ENCODE measurements at regions not wholly inside any gene's neighbourhood (a gene's known extent, or its start where the extent isn't known, plus 50 kb on each side); places are given as distances from the start of the nearest gene placed in this dataset.
"Not testable (repeated sequence)": the region's sequence is repeated elsewhere in the genome, so short reads cannot be mapped to it uniquely, and the experiment has no call there.

DNA sequence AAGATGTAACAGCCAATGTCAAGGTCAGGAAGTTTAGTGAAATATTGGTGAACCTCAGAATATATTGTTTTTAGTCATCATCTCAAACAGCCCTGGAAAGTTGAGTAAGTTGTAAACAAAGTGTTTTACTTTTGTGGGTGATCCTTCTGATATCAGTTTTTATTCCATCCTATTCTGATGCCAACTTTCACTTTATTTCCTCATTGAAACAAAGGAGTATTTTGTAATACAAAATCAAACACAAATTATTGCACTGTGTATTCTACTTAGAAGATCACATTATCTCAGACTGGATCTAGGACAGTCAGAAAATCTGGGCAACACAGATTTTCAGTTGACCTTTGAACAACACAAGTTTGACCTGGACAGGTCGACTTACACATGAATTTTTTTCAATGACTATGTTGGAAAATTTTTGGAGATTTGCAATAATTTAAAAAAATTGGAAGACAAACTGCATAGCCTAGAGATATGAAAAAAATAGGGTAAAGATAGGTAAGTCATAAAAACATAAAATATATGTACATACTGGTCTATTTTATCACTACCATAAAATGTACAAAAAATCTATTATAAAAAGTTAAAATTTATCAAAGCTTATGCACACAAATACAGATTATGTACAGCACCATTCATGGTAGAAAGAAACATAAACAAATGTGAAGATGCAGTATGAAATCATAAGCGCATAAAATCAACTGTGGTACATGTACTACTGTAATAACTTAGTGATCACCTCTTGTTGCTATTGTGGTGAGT lies 709.1 kb upstream of the FAM241A start:
- no peak for DNase-seq

DNA sequence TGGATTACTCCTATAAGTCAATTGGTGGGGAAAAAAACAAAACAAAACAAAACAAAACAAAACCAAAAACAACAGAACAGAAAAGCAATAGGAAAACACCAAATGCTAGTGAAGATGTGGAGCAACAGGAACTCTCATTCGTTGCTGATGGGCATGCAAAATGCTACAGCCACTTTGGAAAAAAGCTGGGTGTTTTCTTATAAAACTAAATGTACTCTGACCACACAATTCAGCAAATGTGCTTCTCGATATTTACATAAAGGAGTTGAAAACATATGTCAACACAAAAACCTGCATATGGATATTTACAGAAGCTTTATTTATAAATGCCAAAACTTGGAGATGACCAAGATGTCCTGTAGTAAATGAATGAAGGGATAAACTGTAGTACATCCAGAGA lies 703.6 kb upstream of the FAM241A start:
- no peak for DNase-seq

GRCh38 chr4:111444836-111445235 lies 700.4 kb upstream of the FAM241A start:
- not testable (repeated sequence) for DNase-seq

DNA sequence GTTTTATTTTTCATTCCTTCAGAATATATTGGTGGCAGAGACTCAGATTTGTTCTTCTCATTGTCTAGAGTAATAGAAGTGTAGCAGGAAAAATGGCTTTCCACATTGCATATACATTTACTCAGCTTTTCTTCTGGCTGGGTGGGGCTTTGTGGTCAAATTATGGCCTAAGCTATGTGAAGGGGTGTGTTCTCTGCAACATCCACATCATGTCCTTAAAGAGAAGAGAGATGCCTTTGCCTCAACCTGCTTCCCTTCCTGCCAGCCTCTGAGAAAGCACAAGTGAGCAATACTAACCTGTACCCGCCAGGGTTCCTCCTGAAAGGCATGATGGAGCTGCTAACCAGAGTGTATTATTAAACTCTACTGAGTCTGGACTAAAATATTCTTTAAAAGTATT lies 695.6 kb upstream of the FAM241A start:
- no peak for DNase-seq

- no peak for DNase-seq
Observed at GRCh38 chr4:111450867-111451266, 694.4 kb upstream of the FAM241A start.

DNA sequence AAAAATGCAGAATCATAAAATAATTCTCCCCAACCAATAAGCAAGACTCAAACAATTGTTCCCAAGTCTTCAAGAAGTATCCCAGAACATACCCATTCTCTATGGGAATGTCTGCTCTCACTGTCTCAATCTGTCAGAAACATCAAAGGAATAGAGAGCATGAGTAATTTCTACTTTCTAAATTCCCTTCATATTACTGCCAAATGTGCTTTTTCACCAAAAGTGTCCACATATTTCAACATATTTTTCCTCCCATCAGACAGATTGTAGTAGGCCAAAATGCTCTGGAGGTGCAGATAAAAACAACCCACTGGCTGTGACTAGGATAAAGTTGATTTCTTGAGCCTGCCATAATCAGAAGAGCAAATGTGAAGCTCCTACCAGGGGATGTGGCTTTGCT lies 692.0 kb upstream of the FAM241A start:
- DNase-seq, result no peak

DNA sequence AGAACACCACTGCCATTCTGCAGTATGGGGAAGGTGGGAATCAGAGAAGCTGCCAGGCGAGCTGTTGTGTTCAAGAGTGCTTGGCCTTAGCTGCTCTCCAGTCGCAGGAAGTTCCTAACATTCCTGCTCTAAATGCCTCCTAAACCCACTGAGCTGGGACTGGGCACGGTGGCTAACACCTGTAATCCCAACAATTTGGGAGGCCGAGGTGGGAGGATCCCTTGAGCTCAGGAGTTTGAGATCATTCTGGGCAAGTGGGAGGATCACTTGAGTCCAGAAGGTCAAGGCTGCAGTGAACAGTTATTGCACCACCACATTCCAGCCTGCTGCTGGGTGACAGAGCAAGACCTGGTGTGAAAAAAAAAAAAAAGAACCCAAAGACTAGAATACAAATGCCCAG lies 690.3 kb upstream of the FAM241A start:
- DNase-seq, result no peak

GRCh38 chr4:111464251-111465045 lies 680.8 kb upstream of the FAM241A start:
- no peak for DNase-seq

GRCh38 chr4:111466811-111467604 lies 678.2 kb upstream of the FAM241A start:
- DNase-seq, result no peak

- DNase-seq, result no peak
Observed at GRCh38 chr4:111475001-111475400, 670.3 kb upstream of the FAM241A start.

DNA sequence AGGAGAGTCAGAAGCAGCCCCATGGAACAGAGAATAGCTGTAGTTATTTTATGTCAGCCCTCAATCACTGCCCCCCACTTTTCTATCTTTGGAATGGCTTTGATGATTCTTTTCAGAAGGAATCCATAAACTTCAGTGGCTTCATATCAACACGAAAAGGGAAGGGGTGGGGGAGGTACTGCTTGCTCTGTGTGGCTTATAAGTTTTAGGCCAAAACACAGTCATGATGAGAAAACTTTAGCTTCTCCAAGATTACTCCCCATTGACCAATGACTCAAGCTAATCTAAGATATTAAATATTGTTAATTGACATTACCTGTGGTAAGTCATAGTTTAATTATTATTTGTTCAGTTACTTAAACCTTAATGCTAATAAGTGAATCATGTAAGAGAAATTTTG lies 669.6 kb upstream of the FAM241A start:
- no peak for DNase-seq

GRCh38 chr4:111480510-111480909 lies 664.7 kb upstream of the FAM241A start:
- DNase-seq, result no peak

GRCh38 chr4:111483375-111484169 lies 661.7 kb upstream of the FAM241A start:
- DNase-seq, result no peak

DNA sequence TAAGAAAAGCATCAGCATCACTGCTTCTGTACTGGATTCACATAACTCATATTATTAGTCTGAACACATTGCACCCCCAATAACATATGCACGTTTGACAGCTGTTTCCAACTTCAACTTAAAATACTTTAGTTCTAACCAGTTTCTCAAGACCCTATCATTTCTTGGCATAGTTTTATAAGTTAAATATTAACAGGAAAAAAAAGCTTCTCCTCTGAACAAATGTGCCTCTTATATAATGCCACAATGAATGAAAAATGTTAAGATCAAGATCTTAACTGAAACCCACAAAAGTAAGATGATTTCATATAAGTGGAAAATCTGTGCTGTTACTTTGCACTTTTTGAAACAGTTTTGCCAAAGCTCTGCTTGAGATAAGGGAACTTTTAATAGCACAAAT lies 652.8 kb upstream of the FAM241A start:
- no peak for DNase-seq

DNA sequence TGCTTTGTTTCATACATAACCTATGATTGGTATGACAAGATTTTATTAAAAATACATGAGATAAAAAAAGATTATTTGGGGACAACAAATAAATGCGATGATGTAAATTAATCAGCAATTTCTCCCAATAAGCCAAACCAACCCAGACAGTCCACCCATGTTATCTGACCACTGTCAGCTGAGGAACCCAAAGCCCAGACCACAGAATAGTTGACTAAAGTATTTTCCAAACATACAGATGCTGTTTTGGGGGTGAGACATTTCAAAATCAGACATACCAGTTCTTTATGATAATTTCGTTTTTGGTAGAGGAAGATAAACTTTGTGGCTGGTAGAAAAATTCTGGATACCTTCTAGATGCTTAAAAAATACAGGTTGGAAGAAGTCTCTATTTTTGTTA lies 650.8 kb upstream of the FAM241A start:
- DNase-seq, result no peak

GRCh38 chr4:111494971-111495370 lies 650.3 kb upstream of the FAM241A start:
- DNase-seq, result no peak

DNA sequence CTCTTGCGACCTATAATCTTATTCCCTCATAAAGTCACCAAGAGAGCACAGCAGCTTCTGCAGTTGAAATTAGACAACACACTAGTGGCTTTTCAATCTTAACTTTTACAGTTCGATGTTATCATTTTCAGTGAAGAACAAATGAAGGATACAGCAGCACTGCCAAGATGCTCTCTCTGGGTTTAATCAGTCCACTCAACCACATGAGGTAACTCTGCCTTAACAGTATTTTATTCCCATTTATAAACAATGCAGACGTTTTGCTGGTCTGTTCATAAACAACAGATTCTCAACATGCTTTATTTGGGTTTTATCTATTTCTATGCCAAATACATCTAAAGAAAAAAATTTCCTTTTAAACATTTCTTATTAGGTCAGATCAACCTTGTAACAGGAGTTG lies 646.0 kb upstream of the FAM241A start:
- DNase-seq, result no peak

DNA sequence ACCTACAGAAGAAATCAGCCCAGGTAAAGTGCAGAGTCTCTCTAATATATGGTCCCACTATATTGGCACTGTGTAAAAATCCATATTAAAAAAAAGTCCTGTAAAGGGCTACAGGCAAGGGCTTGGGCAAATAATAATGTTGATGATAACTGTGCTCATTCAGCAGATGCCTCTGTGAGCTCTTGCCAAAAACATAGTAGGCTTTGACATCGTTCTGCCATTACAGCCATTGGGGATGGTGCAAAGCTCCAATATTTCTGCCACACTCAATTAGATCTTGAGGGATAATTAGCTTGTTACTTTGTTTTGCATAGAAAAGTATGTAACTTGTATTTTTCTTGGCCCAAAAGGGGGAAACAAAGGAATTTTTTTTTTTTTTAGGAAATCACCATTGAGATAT lies 645.5 kb upstream of the FAM241A start:
- no peak for DNase-seq

GRCh38 chr4:111500858-111501257 lies 644.4 kb upstream of the FAM241A start:
- no peak for DNase-seq

DNA sequence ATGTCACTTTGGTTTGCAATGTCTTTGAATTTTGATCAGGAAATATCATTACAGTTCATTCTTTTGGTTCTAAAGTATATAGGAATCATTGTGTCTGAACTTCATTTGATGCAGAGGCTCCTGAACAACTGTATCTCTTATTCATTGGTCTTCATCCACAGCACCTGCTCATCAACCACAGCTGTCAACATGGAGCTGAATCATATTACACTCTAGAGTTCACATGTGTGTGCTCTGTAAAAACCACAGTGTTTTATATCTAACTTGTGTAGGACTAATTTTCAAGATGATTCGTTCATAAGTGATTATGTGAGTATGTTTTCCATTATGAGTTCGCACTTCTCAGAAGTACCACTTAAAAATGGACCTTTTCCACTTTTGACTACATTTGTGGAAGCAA lies 643.3 kb upstream of the FAM241A start:
- no peak for DNase-seq

DNA sequence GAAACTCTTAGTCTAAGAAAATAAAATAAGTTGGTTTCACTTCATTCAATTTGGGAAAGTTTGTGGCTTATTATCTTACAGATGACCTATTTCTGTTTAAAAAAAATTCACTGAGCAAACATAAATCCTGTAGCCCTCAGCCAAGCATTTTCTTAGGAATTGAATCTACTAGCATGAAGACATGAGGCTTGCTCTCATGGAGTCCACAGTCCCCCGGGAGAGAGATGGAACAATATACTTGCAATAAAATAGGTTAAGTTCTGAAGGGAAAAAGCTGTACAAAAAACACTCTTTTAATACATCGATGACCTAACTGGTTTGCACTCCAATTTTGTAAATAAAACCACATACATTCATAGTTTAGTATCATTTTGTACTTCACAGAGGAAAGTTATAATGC lies 642.6 kb upstream of the FAM241A start:
- no peak for DNase-seq

DNA sequence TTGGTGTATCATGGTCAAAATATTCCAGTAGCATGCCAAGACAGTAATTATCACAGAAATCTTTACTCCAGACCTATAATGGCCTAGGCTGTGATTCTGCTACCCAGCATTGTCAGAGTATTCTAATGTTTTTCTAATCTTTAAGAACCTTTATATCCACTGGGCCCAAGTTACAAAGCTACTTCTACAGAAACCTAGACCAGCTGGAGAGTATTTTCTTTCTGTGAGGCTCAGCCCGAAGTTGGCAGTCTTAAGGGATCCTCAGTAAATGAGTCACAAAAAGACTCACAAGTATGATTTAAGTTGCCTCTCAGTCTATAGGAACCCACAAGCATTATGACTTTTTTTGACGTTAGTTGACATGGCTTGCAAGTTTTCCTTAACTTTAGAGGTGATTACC lies 638.5 kb upstream of the FAM241A start:
- no peak for DNase-seq

DNA sequence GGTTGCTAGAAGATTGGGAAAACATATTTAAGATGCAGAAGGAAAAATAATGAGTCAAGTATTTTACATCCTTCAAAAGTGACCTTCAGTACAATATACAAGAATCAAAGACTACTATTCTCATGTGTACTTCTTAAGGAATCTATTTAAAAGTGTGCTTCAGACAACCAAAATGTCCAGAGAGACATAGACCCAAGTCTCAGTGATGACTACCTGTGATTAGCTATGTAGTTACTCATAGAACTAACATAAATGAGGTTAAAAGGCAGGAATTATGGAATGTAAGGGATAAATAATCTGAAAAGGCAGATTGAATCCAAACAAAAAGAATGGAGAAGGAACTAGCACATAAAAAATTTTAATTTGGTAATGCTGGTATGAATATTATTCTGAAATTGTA lies 634.7 kb upstream of the FAM241A start:
- DNase-seq, result no peak

All from NCI-H2081 treated with DMSO at 0.1 percent for 48 hours (cell line).